T1000 (cell line): ENCODE measurements at regions not wholly inside any gene's neighbourhood (a gene's known extent, or its start where the extent isn't known, plus 50 kb on each side); places are given as distances from the start of the nearest gene placed in this dataset.

ENCODE experiments used
- DNase-seq: peaks from one replicate; lab custom pipeline; 2025; ENCODE audit warnings: mixed read lengths; lab: John Stamatoyannopoulos, UW

DNA sequence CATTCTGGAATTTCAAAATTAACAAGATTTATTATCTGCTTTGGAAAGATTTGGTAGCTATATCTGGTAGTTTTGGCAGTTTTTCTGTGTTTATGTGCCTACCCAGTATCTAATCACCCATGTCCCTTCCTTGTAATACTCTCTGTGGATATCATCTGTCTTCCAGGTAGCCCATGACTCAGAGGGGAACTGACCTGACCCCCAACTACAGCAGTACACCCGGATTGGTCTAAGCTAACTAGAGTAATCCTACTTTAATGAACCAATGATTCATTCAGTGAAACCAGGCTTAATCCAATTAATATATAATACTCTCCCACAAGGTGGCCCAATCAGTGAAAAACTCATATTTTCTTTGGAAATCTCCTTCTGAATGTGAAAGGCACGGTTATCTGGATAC, 295.3 kb upstream of the SULF2 start:
- DNase-seq, result no peak

GRCh38 chr20:48079028-48079427, 293.7 kb upstream of the SULF2 start:
- no peak for DNase-seq

- DNase-seq, result no peak
Measured at GRCh38 chr20:48076747-48077146, 291.5 kb upstream of the SULF2 start.

- DNase-seq, result no peak
Measured at GRCh38 chr20:48076247-48076646, 291.0 kb upstream of the SULF2 start.

DNA sequence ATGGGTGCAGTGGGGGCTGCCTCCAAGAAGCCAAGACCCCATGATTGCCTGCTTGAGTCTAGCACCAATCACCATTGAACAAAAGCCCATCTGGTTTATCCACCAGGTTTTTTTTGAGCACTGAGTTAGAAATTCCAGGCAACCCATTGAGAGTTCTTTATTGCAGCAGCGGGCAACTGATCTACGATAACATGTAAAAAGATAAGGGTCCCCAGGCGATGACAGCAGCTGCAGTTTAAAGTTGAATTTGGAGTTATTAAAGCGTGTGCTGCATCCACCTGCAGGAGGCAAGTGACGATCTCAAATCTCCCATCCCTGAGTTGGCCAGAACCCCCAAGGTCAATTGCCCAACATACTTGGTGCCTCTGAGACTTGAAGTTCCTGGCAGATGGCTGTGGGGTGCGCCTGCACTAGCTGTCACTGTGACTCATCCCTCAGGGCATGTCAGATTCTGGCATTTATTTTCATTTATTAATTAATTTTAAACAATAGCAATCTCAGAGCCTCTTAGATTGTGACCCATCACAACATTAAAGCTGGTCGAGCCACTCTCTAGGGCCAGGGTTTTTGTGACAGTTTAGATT, 290.4 kb upstream of the SULF2 start:
- no peak for DNase-seq

DNA sequence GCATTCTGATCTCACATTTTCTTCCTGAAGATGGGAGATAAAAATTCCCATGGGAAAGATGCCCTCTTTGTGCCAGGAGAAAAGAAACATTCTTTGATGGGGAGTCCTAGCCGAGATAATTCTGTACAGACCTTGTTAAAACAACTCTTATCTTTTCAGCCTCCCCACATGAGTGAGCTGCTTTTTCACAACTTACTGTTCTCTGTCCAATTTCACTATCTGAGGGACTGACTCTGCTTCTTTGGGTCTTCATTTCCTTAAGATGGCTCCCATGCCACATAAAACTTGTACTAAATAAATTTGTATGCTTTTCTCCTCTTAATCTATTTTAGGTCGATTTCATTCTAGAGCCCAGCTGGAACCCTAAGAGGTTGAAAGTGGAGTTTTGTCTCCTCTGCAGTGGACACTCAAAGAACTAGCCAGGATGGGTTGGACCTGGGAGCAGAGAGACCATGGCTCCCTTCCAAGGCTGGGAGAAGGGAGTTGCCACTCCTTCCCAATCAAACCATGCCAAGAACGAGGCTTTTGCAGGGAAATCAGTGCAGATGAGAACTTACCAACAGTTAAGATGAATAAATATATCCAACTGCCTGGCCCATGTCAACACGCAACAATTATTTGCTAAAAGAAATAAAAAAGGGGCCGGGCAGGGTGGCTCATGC, 285.8 kb upstream of the SULF2 start:
- DNase-seq, result no peak

GRCh38 chr20:48069596-48069995, 284.3 kb upstream of the SULF2 start:
- no peak for DNase-seq

- DNase-seq, result no peak
Measured at GRCh38 chr20:48066851-48067250, 281.6 kb upstream of the SULF2 start.

DNA sequence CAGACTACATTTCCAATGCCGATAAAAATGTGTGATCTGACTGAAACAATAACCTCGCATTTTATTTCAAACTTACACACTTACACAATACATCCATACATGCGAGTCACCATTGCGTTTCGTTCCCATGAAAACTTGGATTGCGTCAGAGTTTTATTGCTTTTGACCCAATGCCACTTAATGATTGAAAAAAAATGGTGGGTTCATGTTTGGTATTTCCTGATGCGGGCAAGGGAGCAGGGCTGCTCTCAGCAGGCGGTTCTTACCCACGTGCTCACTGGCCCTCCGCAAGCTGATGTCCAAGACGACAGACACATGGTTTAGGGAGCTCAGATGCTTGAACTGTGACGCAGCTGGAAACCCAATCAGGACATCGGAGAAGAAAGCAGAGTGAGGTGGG, 281.0 kb upstream of the SULF2 start:
- no peak for DNase-seq

DNA sequence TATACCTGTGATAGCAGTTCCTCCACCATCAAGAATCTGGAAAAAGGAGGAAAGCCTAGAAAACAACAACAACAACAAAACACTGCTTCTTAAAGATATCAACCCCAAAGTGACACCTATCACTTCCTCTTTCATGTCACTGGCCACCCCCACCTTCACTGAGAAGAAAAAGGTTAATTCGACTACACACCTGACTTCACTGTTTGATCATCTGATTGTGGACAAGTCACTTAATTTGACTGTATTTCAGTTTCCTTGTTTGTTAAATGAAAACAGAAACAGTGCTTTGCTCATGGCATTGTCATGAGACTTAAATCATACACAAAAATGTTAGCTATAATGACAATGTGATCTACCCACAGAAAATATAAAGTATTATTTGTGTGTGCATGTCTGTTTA, 280.6 kb upstream of the SULF2 start:
- no peak for DNase-seq

GRCh38 chr20:48064929-48065328, 279.6 kb upstream of the SULF2 start:
- DNase-seq, result no peak

GRCh38 chr20:48060841-48061720, 275.8 kb upstream of the SULF2 start:
- no peak for DNase-seq

DNA sequence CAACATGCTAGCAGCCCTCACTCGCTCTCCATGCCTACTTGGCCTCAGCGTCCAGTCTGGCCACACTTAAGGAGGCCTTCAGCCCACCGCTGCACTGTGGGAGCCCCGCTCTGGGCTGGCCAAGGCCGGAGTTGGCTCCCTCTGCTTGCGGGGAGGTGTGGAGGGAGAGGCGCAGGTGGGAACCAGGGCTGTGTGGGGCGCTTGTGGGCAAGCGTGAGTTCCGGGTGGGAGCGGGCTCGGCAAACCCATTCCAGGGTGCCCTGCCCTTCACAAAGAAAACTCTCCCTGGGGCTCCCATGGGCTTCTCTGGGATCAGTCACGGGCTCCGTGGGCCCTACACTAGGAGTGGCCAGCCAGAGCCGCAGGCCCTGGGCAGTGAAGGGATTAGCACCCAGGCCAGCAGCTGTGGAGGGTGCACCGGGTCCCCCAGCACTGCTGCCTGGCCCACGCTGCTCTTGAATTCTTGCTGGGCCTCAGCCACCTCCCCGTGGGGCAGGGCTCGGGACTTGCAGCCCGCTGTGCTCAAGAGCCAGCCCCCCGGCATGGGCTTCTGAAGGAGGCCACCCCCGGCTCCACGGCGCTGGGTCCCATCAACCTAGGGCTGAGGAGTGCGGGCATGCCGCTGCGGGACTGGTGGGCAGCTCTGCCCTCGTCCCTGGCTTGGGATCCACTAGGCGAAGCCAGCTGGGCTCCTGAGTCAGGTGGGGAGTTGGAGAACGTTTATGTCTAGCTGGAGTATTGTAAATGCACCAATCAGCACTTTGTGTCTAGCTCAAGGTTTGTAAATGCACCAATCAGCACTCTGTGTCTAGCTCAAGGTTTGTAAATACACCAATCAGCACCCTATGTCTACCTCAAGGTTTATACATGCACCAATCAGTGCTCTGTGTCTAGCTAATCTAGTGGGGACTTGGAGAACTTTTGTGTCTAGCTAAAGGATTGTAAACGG, 273.6 kb upstream of the SULF2 start:
- DNase-seq, result no peak

DNA sequence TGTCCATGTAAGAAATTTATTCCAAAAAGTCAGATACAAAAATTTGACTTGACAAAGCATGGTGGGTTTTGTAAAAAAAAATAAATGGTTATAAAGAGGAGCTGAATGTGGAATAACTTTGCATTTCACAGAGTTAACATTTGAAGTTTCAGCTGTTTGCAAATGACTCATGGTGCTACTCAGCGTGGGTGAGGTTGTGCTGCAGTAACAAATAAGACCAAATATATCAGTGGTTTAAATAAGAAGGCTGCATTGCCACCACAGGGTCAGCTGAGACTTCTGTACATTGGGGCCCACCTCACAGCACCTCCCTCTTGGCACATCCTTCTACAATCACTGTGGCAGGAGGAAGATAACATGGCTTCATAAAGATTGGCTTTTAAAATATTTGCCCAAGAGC, 272.5 kb upstream of the SULF2 start:
- DNase-seq, result no peak

DNA sequence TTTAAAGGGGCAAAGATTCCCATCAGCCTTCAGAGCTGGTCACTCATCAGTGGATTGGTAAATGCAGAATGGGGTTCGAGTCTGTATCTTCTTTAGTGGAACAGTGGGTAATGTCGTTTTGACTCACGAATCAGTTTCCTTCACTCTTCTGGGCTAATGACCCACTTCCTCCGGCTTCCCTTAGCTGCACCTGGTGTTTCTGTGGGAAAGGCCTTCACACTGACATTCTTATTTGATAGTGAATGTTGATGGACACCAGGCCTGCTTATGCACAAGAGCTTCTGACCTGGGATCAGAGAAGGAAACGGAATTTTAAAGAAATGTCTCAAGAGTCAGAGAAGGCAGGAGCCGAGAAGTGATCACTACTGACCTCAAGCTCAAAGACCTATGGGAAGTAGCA, 272.0 kb upstream of the SULF2 start:
- no peak for DNase-seq

- DNase-seq, result no peak
Measured at GRCh38 chr20:48056218-48056617, 270.9 kb upstream of the SULF2 start.

- DNase-seq, result no peak
Measured at GRCh38 chr20:48054051-48054450, 268.8 kb upstream of the SULF2 start.

- no peak for DNase-seq
Measured at GRCh38 chr20:48052475-48052835, 267.2 kb upstream of the SULF2 start.

- no peak for DNase-seq
Measured at GRCh38 chr20:48051794-48052474, 266.7 kb upstream of the SULF2 start.

- DNase-seq, result no peak
Measured at GRCh38 chr20:48049641-48050040, 264.4 kb upstream of the SULF2 start.

DNA sequence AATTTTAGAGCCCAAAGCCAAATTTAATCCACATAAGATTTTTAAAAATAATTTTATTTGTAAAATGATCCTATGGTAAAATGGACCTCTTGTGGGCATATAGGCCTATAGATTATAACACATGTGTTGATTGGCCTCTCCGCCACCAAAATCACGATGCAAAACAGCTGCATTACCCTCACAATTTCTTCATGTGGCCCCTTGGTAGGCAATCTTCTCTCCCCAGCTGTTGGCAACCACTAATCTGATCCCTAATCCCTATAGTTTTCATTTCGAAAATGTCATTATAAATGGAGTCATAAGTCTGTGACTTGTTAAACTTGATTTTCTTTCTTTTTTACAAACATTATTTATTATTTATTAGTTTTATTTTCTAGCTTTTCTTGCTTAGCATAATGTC, 263.9 kb upstream of the SULF2 start:
- no peak for DNase-seq

DNA sequence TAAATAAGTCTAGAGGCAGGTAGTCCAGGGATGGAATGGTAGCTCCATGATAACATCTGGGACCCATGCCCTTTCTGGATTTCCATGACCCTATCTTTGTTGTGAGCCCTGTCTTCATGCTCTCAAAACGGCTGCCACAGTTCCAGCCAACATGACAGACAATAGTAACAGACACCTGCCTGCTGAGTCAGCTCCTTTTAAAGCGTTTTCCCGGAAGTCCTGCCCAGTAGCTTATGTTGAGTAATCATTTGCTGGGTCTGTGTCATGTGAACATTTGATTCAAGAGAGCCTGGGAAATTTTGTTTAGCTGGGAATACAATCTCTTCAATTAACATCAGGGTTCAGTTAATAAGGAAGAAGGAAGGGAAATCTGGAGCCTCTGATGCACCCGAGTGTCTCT, 262.2 kb upstream of the SULF2 start:
- DNase-seq, result no peak
